SU-DHL-6 (cell line): ENCODE measurements at regions not wholly inside any gene's neighbourhood (a gene's known extent, or its start where the extent isn't known, plus 50 kb on each side); places are given as distances from the start of the nearest gene placed in this dataset.

Source experiments
- EZH2phosphoT487 ChIP-seq: fragments of 200-600 bp; sonication (generic), shearing (Covaris generic); conservative IDR thresholded peaks from 2 replicates; pipeline ENCODE4 v1.6.1; 2018; ENCODE audit warnings: mild to moderate bottlenecking, antibody characterized with exemption, low read length, moderate library complexity, mixed read lengths
- TF ChIP-seq, protein P1 (sequence below): fragments of 200-600 bp; sonication (generic); IDR thresholded peaks from one replicate; pipeline ENCODE4 v1.5.1; 2017; ENCODE audit warnings: antibody characterized with exemption, mild to moderate bottlenecking, low read length, moderate library complexity; ENCODE audit not compliant: insufficient read depth, poor library complexity, severe bottlenecking

DNA sequence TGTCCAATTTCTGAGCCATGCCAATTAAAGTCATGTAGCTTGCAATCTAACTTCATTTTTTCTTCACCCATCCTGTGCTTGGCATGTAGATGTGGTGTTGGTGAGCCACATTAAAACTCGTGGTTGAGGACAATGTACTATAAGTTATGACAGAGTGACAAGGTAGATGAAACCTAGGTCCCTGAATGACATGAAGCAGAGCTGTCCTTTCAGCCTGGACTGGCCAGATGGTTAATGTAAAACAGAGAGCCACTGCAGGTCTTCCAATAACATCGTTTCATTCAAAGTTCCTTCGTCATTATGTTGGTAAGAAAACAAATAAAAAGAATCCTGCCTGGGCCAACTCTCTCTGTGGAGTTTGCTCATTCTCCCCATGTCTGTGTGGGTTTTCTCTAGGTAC, 856.5 kb upstream of the SEMA6A start:
- no peak for TF ChIP-seq EZH2phosphoT487
- TF ChIP-seq, protein P1, sequence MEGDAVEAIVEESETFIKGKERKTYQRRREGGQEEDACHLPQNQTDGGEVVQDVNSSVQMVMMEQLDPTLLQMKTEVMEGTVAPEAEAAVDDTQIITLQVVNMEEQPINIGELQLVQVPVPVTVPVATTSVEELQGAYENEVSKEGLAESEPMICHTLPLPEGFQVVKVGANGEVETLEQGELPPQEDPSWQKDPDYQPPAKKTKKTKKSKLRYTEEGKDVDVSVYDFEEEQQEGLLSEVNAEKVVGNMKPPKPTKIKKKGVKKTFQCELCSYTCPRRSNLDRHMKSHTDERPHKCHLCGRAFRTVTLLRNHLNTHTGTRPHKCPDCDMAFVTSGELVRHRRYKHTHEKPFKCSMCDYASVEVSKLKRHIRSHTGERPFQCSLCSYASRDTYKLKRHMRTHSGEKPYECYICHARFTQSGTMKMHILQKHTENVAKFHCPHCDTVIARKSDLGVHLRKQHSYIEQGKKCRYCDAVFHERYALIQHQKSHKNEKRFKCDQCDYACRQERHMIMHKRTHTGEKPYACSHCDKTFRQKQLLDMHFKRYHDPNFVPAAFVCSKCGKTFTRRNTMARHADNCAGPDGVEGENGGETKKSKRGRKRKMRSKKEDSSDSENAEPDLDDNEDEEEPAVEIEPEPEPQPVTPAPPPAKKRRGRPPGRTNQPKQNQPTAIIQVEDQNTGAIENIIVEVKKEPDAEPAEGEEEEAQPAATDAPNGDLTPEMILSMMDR, result no peak
